BLaER1 (cell line): ENCODE measurements at regions not wholly inside any gene's neighbourhood (a gene's known extent, or its start where the extent isn't known, plus 50 kb on each side); places are given as distances from the start of the nearest gene placed in this dataset.

ENCODE experiments used
- H3K27ac ChIP-seq: shearing (Covaris generic); formaldehyde crosslinking; 2 replicates; pipeline ENCODE4 v1.8.1; 2022
- H3K27me3 ChIP-seq: shearing (Covaris generic); formaldehyde crosslinking; 2 replicates; pipeline ENCODE4 v1.8.1; 2022
- H3K36me3 ChIP-seq: shearing (Covaris generic); formaldehyde crosslinking; 2 replicates; pipeline ENCODE4 v1.8.1; 2022
- H3K4me1 ChIP-seq: shearing (Covaris generic); formaldehyde crosslinking; 2 replicates; pipeline ENCODE4 v1.8.1; 2022
- H3K4me2 ChIP-seq: shearing (Covaris generic); formaldehyde crosslinking; 2 replicates; pipeline ENCODE4 v1.8.1; 2022
- H3K4me3 ChIP-seq: shearing (Covaris generic); formaldehyde crosslinking; 2 replicates; pipeline ENCODE4 v1.8.1; 2022
- H3K9ac ChIP-seq: shearing (Covaris generic); formaldehyde crosslinking; 2 replicates; pipeline ENCODE4 v1.8.1; 2022
- H3K9me3 ChIP-seq: shearing (Covaris generic); formaldehyde crosslinking; 2 replicates; pipeline ENCODE4 v1.8.1; 2022
- H4K20me1 ChIP-seq: shearing (Covaris generic); formaldehyde crosslinking; 2 replicates; pipeline ENCODE4 v1.8.1; 2022
- Cebpa-rat ChIP-seq: shearing (Covaris generic); IDR thresholded peaks from 2 replicates; pipeline ENCODE4 v1.8.1; 2022

GRCh38 chr6:134422426-134423231 lies 104.7 kb upstream of the SGK1 start:
- Histone ChIP-seq H3K36me3 (no peaks in the 10 kb centered on the region), H3K4me3 (no peak overlapping the region), H3K4me1 (peaks cover 45% of the 10 kb centered on the region), H3K9ac (no peak overlapping the region), H3K4me2 (no peak overlapping the region), H3K27ac (no peak overlapping the region), H3K9me3 (no peaks in the 10 kb centered on the region), H3K27me3 (no peaks in the 10 kb centered on the region), H4K20me1 (no peaks in the 10 kb centered on the region)
- no peak for TF ChIP-seq Cebpa-rat

DNA sequence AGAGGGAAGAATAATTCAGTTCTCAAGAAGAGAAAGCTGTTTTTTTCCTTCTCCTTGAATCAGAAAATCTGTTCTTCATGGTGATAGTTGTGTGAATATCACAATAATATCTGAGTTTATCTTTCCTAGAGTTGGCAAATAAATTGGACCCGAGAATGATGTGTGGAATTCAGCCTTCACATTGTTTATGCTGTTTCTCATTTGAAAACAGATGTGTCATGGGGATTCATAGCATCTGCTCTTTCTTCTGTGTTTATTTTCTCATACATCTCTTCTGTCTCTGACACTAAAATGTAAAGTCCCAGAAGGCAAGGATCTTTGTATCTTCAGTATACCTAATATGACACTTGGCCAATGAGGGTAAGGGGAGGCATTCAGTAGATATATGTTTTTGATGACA lies 103.6 kb upstream of the SGK1 start:
- Histone ChIP-seq H3K27ac (no peak overlapping the region), H3K9ac (no peak overlapping the region), H4K20me1 (no peaks in the 10 kb centered on the region), H3K27me3 (no peaks in the 10 kb centered on the region), H3K4me3 (no peak overlapping the region), H3K4me1 (peaks cover 53% of the 10 kb centered on the region), H3K4me2 (no peak overlapping the region), H3K9me3 (no peaks in the 10 kb centered on the region), H3K36me3 (no peaks in the 10 kb centered on the region)
- TF ChIP-seq Cebpa-rat = no peak

- Histone ChIP-seq H3K9ac (no peak overlapping the region), H3K27me3 (no peaks in the 10 kb centered on the region), H3K4me1 (peaks cover 53% of the 10 kb centered on the region), H3K9me3 (no peaks in the 10 kb centered on the region), H3K4me2 (no peak overlapping the region), H3K36me3 (no peaks in the 10 kb centered on the region), H4K20me1 (no peaks in the 10 kb centered on the region), H3K27ac (no peak overlapping the region), H3K4me3 (no peak overlapping the region)
- TF ChIP-seq Cebpa-rat = no peak
Observed at GRCh38 chr6:134420614-134421181, 102.8 kb upstream of the SGK1 start.

- Histone ChIP-seq H3K9me3 (no peaks in the 10 kb centered on the region), H3K9ac (no peak overlapping the region), H3K36me3 (no peaks in the 10 kb centered on the region), H3K27ac (no peak overlapping the region), H4K20me1 (no peaks in the 10 kb centered on the region), H3K4me3 (no peak overlapping the region), H3K4me2 (no peak overlapping the region), H3K4me1 (peaks cover 53% of the 10 kb centered on the region), H3K27me3 (no peaks in the 10 kb centered on the region)
- TF ChIP-seq Cebpa-rat = no peak
Observed at GRCh38 chr6:134419716-134420115, 101.8 kb upstream of the SGK1 start.

GRCh38 chr6:134416418-134417154 lies 98.7 kb upstream of the SGK1 start:
- Histone ChIP-seq H3K27me3 (no peaks in the 10 kb centered on the region), H3K9me3 (peaks cover 15% of the 10 kb centered on the region), H3K4me1 (peaks cover 69% of the 10 kb centered on the region), H3K9ac (no peak overlapping the region; the same call in 1 of the 2 replicates), H4K20me1 (no peaks in the 10 kb centered on the region), H3K4me3 (no peak overlapping the region), H3K4me2 (peak overlapping the region; percentile 82), H3K36me3 (no peaks in the 10 kb centered on the region), H3K27ac (peak overlapping the region; percentile 72)
- no peak for TF ChIP-seq Cebpa-rat

DNA sequence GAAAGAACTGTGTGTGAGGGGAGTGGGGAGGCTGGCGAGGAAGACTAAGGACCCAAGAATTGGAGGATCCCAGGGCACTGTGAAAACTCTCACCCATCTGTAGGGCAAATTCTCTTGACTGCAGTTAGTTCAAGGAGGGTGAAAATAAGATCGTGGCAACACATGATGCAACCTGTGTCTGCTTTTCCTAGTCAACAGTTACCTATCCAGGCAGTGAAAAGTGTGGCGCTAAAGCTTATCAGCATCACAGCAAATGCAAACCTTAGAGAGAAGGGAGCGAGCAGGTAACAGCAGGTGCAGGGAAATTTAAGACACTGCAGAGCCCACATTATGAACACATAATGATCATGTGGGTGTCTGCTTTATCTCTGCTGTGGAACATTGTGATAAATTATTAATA lies 97.7 kb upstream of the SGK1 start:
- Histone ChIP-seq H3K27me3 (no peaks in the 10 kb centered on the region), H3K4me3 (no peak overlapping the region), H3K9me3 (peaks cover 21% of the 10 kb centered on the region), H3K36me3 (no peaks in the 10 kb centered on the region), H4K20me1 (no peaks in the 10 kb centered on the region), H3K9ac (peak overlapping the region; percentile 39; the same call in 1 of the 2 replicates), H3K4me1 (peaks cover 69% of the 10 kb centered on the region), H3K27ac (peak overlapping the region; percentile 72), H3K4me2 (peak overlapping the region; percentile 82)
- no peak for TF ChIP-seq Cebpa-rat

DNA sequence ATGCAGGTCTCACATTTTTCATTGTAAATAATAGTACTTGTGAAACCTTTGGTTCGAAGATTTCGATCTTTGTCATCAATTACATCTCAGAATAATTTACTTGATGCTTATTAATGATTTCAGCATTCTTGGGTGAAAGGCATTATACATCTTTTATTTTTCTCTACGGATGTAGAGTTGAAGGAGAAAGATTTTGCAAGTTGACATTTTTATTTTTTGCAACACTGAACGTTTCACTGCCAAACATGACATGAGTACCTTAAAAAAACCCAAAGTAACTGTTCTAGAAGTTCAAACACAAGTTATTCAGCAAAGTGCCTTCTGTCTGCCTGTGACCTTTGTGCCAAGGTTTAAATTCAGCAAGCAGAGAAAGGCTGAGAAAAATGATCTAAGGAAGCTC lies 97.3 kb upstream of the SGK1 start:
- peak overlapping the region; percentile 72 for H3K27ac ChIP-seq
- H3K4me1 ChIP-seq = peaks cover 69% of the 10 kb centered on the region
- no peaks in the 10 kb centered on the region for H4K20me1 ChIP-seq
- no peaks in the 10 kb centered on the region for H3K27me3 ChIP-seq
- H3K9me3 ChIP-seq = peaks cover 23% of the 10 kb centered on the region
- no peak for TF ChIP-seq Cebpa-rat
- no peaks in the 10 kb centered on the region for H3K36me3 ChIP-seq
- peak overlapping the region; percentile 82 for H3K4me2 ChIP-seq
- H3K4me3 ChIP-seq = no peak overlapping the region
- H3K9ac ChIP-seq = peak overlapping the region; percentile 39; the same call in 1 of the 2 replicates

DNA sequence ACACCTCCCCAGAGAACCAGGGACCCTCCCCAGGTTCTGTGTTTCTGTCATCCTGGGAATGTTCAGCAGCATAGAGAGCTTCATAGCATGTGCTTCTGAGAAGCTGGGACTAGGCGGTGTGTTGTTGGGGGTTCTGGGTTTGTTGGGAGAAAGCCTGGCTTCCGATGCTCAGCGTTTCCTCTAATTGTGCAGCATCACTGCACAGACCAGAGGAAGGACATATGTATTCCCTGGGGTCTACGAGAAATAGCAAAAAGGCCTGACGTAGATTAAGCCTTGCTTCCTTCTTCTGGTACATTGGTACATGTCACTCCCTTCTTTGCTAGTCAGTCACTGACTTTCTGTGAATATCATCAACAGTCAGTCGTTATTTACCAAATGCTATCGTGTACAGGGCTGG lies 96.9 kb upstream of the SGK1 start:
- Histone ChIP-seq H3K4me1 (peaks cover 69% of the 10 kb centered on the region), H3K4me3 (peak overlapping the region; percentile 11; the same call in 1 of the 2 replicates), H3K27ac (peak overlapping the region; percentile 72), H4K20me1 (no peaks in the 10 kb centered on the region), H3K9ac (0 out of 2 replicates have a peak overlapping the region, but pooled peaks have one; percentile 27), H3K27me3 (no peaks in the 10 kb centered on the region), H3K9me3 (peaks cover 25% of the 10 kb centered on the region), H3K36me3 (no peaks in the 10 kb centered on the region), H3K4me2 (peak overlapping the region; percentile 82)
- no peak for TF ChIP-seq Cebpa-rat

DNA sequence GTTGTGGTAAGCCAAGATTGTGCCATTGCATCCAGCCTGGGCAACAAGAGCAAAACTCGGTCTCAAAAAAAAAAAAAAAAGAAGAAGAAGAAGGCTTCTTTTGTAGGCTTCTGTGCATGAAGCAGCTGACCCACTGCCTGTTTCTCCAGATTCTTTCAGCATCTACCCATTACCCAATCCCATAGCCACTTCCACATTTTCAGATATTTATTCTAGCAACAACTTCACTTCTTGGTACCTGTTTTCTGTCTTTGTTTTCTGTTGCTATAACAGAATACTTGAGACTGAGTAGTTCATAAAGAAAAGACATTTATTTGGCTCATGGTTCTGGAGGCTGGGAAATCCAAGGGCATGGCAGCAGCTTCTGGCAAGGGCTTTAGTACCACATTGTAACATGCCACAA lies 95.3 kb upstream of the SGK1 start:
- TF ChIP-seq Cebpa-rat = no peak
- 0 out of 2 replicates have a peak overlapping the region, but pooled peaks have one; percentile 62 for H3K27ac ChIP-seq
- no peaks in the 10 kb centered on the region for H3K27me3 ChIP-seq
- peaks cover 64% of the 10 kb centered on the region for H3K4me1 ChIP-seq
- no peaks in the 10 kb centered on the region for H4K20me1 ChIP-seq
- H3K9me3 ChIP-seq = peaks cover 26% of the 10 kb centered on the region
- H3K4me3 ChIP-seq = no peak overlapping the region
- H3K36me3 ChIP-seq = no peaks in the 10 kb centered on the region
- H3K9ac ChIP-seq = no peak overlapping the region
- H3K4me2 ChIP-seq = peak overlapping the region; percentile 82; the same call in 1 of the 2 replicates

DNA sequence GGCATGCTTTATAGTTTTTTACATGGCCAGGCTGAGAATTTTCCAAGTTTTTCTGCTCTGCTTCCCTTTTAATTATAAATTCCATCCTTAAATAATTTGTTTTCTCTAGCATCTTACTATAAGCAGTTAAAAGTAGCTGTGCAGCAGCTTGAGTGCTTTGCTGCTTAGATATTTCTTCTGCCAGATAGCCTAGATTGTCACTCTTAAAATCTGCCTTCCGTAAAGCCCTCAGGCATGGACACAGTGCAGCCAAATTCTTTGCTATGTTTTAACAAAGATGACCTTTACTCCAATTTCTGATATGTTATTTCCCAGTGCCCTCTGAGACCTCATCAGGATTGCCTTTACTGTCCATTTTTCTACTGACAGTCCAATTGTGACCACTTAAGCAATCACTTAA lies 92.6 kb upstream of the SGK1 start:
- Histone ChIP-seq H3K4me1 (peaks cover 37% of the 10 kb centered on the region), H3K9me3 (peaks cover 26% of the 10 kb centered on the region), H4K20me1 (no peaks in the 10 kb centered on the region), H3K4me2 (no peak overlapping the region), H3K9ac (no peak overlapping the region), H3K4me3 (no peak overlapping the region), H3K27ac (no peak overlapping the region), H3K27me3 (no peaks in the 10 kb centered on the region), H3K36me3 (no peaks in the 10 kb centered on the region)
- no peak for TF ChIP-seq Cebpa-rat
